Testis (tissue), 2 donors: ENCODE measurements at regions not wholly inside any gene's neighbourhood (a gene's known extent, or its start where the extent isn't known, plus 50 kb on each side); places are given as distances from the start of the nearest gene placed in this dataset.

ENCODE experiments used
- DNase-seq: peaks from one replicate; pipeline ENCODE4 v3.0.0-alpha.2; 2019
- H3K27ac ChIP-seq, 2 donors: fragments of 200-600 bp; sonication (generic); one replicate each; pipeline ENCODE4 v1.5.1; 2019
- H3K27me3 ChIP-seq: fragments of 200-600 bp; sonication (generic); one replicate; pipeline ENCODE4 v1.5.1; 2019
- H3K36me3 ChIP-seq: fragments of 200-600 bp; sonication (generic); one replicate; pipeline ENCODE4 v1.5.1; 2017; ENCODE audit warnings: low read depth; ENCODE audit errors: missing control alignments
- H3K4me1 ChIP-seq: fragments of 200-600 bp; sonication (generic); one replicate; pipeline ENCODE4 v1.5.1; 2019
- H3K4me3 ChIP-seq, 2 donors: fragments of 200-600 bp; sonication (generic); one replicate each; pipeline ENCODE4 v1.5.1; 2017 to 2019
- H3K9me3 ChIP-seq: fragments of 200-600 bp; sonication (generic); one replicate; pipeline ENCODE4 v1.5.1; 2017
- POLR2A ChIP-seq: fragments of 450-650 bp; IDR thresholded peaks from one replicate; pipeline ENCODE4 v1.6.1; 2017; ENCODE audit warnings: antibody characterized with exemption, mild to moderate bottlenecking, moderate library complexity
- WGBS, 2 donors: methylation state at CpG; one replicate each; pipeline ENCODE4 v1.1.5; 2018; 5-methylcytosine and 5-hydroxymethylcytosine counted together
- intact Hi-C: fragments of 100-400 bp; cut with DNase I; formaldehyde crosslinking; loops from one replicate; pipeline ENCODE4 v1.15.1; 2023; ENCODE audit warnings: low total_unique reads
- TF ChIP-seq, protein P1 (sequence below), 3 experiments: fragments of 450-650 bp in 2 of 3; fragments of 200-600 bp in 1 of 3; sonication (generic) in 1 of 3; IDR thresholded peaks; one replicate each; pipeline ENCODE4 v1.5.1; 2016 to 2019; ENCODE audit warnings: antibody characterized with exemption in 3 of 3, mild to moderate bottlenecking in 2 of 3, moderate library complexity in 1 of 3

DNA sequence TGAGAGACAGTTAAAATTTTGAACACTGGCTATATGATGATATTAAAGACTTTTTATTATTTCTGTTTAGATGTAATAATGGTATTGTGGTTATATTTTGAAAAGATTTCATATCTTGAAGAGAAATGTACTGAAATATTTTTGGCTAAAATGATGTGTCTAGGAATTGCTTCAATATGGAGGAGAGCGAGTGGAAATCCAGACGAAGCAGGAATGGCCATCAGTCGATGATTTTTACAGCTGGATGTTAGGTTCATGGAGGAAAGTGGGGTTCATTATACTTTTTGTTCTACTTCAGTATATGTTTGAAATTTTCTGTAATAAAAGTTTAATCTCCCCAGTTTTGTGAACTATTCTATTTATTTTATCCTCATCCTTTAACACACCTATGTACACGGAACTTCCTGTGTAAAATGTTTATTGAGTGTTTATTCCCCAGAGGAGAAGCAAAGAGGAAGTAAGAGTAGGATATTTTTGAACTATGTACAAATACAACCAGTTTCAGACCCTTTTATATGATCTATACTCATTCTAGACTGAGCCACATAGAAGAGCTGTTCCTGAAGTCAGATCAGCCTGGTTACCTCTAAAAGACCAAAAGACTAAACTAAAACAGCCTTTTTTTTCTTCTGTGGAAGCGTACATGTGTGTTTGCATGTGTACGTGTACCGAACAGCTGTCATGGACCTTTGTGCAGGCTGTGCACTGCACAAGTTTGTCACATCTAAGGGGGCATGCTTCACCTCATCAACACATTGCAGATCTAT is 211.0 kb upstream of the NUDT4 start:
- WGBS, 2 donors = 91 to 92% methylated on average over 7 of the region's 7 CpGs
- intact Hi-C loops = no loop called here

DNA sequence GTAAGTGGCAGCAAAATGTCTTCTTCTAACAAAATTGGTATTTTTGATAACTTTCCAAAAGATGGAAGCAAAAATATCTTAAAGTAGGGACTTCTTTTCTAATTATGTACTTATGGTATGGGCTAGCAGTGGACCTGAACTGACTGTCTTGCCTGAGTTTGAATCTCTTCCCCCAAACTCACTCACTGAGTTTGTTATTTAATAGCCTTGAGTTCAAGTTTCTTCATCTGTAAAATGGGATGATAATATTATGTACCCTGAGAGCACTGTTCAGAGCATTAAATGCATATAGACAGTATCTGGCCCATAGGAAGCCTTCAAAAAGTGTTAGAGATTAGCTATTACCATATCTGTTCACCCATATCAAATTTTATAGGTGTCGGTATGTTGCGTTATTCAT is 210.4 kb upstream of the NUDT4 start:
- H3K4me3 ChIP-seq = peak overlapping the region in 1 of 2 donors; percentile 55
- TF ChIP-seq, protein P1, sequence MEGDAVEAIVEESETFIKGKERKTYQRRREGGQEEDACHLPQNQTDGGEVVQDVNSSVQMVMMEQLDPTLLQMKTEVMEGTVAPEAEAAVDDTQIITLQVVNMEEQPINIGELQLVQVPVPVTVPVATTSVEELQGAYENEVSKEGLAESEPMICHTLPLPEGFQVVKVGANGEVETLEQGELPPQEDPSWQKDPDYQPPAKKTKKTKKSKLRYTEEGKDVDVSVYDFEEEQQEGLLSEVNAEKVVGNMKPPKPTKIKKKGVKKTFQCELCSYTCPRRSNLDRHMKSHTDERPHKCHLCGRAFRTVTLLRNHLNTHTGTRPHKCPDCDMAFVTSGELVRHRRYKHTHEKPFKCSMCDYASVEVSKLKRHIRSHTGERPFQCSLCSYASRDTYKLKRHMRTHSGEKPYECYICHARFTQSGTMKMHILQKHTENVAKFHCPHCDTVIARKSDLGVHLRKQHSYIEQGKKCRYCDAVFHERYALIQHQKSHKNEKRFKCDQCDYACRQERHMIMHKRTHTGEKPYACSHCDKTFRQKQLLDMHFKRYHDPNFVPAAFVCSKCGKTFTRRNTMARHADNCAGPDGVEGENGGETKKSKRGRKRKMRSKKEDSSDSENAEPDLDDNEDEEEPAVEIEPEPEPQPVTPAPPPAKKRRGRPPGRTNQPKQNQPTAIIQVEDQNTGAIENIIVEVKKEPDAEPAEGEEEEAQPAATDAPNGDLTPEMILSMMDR (IDR thresholded peaks at IDR 0.05) = no peak
- TF ChIP-seq POLR2A = no peak
- H3K27ac ChIP-seq = no peak overlapping the region
- no peaks in the 10 kb centered on the region for H3K27me3 ChIP-seq
- H3K36me3 ChIP-seq = no peaks in the 10 kb centered on the region
- 65 to 75% methylated on average over 2 of the region's 2 CpGs for WGBS, 2 donors
- DNase-seq = no peak
- H3K9me3 ChIP-seq = no peaks in the 10 kb centered on the region
- intact Hi-C loops = no loop called here
- H3K4me1 ChIP-seq = no peaks in the 10 kb centered on the region

More for the DNA sequence above, 211.0 kb upstream of the NUDT4 start:
- no peaks in the 10 kb centered on the region for H3K4me1 ChIP-seq
- H3K4me3 ChIP-seq = no peak overlapping the region
- TF ChIP-seq POLR2A = no peak
- TF ChIP-seq, protein P1 (IDR thresholded peaks at IDR 0.05) = no peak
- no peaks in the 10 kb centered on the region for H3K27me3 ChIP-seq
- no peak for DNase-seq
- H3K27ac ChIP-seq = no peak overlapping the region
- H3K9me3 ChIP-seq = no peaks in the 10 kb centered on the region
- no peaks in the 10 kb centered on the region for H3K36me3 ChIP-seq

DNA sequence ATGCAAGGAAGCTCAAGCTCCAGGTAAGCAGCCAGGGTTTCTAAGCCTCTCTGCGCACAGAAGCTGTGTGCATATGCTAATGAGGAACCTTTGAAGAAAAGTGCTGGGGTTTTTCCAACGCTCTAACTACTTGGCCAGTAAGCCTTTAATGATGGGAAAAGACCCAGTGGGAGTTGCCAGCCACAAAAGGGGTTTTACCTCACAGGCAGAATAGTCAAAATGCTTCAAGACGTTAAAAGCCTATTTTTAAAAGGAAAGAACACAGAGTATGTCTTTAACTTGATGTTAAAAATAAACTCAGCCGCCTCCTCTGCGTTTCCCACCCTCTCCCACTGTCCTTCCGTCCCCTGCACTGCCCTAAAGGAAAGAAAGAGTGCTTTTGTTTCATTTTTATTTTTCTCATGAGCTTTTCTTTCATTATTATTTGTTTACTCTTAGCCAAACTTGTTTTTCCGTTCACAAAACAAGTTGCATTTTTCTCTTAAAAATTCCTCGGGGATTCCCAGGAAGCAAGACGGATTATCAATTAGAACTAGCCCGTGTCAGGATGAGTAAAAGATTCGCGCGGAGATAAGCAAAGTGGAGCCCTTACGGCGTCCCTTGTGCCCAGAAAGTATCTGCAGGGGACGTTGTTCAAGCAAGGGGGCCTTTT is 209.8 kb upstream of the NUDT4 start:
- Histone ChIP-seq H3K4me1 (no peaks in the 10 kb centered on the region), H3K27me3 (no peaks in the 10 kb centered on the region), H3K9me3 (no peaks in the 10 kb centered on the region), H3K27ac (peak overlapping the region in 1 of 2 donors; percentile 39), H3K4me3 (peak overlapping the region; percentile 46 to 55), H3K36me3 (no peaks in the 10 kb centered on the region)
- 5 to 13% methylated on average over 16 of the region's 16 CpGs for WGBS, 2 donors
- intact Hi-C loops = no loop called here
- no peak for TF ChIP-seq POLR2A
- TF ChIP-seq, protein P1 (IDR thresholded peaks at IDR 0.05) = no peak
- peak; percentile 23 for DNase-seq

DNA sequence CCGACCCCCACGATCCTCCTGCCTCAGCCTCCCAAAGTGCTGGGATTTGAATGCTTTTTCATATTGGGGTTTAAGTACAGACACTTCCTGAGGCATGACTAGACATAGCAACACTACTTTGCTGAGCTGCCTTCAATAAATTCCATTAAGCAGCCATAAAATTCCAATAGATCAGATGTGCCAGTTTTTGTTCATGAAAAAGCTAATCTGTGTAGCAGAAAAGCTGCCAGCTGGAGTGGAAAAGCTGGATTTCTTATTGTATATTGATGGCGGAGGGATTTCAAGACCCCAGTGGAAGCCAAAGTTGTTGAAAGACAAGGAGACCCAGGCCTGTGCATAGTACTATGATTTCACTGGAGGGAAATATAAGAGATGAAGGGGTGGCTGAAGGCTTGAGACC is 209.0 kb upstream of the NUDT4 start:
- H3K36me3 ChIP-seq = no peaks in the 10 kb centered on the region
- no peak for DNase-seq
- 70 to 77% methylated on average over 3 of the region's 3 CpGs for WGBS, 2 donors
- H3K27me3 ChIP-seq = no peaks in the 10 kb centered on the region
- H3K4me3 ChIP-seq = peak overlapping the region; percentile 46 to 55
- no peaks in the 10 kb centered on the region for H3K4me1 ChIP-seq
- no peaks in the 10 kb centered on the region for H3K9me3 ChIP-seq
- no peak for TF ChIP-seq POLR2A
- TF ChIP-seq, protein P1 (IDR thresholded peaks at IDR 0.05) = no peak
- H3K27ac ChIP-seq = no peak overlapping the region
- intact Hi-C loops = no loop called here
